Esophagus muscularis mucosa (tissue), 4 donors: ENCODE measurements at regions not wholly inside any gene's neighbourhood (a gene's known extent, or its start where the extent isn't known, plus 50 kb on each side); places are given as distances from the start of the nearest gene placed in this dataset.

Experiments used
- DNase-seq: peaks from one replicate; pipeline ENCODE4 v3.0.0-alpha.2; 2017; ENCODE audit errors: extremely low spot score
- H3K27ac ChIP-seq, 4 donors: fragments of 200-600 bp; sonication (generic); replicated peaks in 1 of 4; 1 replicate in 3 of 4; 2 replicates in 1 of 4; pipeline ENCODE4 v1.5.1; 2016 to 2019; ENCODE audit warnings: mild to moderate bottlenecking in 1 of 4
- H3K27me3 ChIP-seq, 4 donors: fragments of 200-600 bp; sonication (generic); one replicate each; pipeline versions ENCODE4 v1.5.1 to v1.6.0; 2016 to 2019
- H3K36me3 ChIP-seq, 4 donors: fragments of 200-600 bp; sonication (generic); one replicate each; pipeline ENCODE4 v1.5.1; 2016 to 2019
- H3K4me1 ChIP-seq, 4 donors: fragments of 200-600 bp; sonication (generic); one replicate each; pipeline ENCODE4 v1.5.1; 2016 to 2019
- H3K4me3 ChIP-seq, 4 donors: fragments of 200-600 bp; sonication (generic); 1 replicate in 2 of 4; 2 replicates in 2 of 4; pipeline ENCODE4 v1.5.1; 2016 to 2019; ENCODE audit warnings: mild to moderate bottlenecking in 4 of 4, moderate library complexity in 1 of 4
- H3K9me3 ChIP-seq, 4 donors: fragments of 200-600 bp; sonication (generic); 1 replicate in 3 of 4; 2 replicates in 1 of 4; pipeline ENCODE4 v1.5.1; 2016 to 2019
- EP300 ChIP-seq: sonication (generic); formaldehyde crosslinking; IDR thresholded peaks from one replicate; pipeline ENCODE4 v1.6.1; 2017; ENCODE audit warnings: antibody characterized with exemption
- POLR2A ChIP-seq: fragments of 450-650 bp; IDR thresholded peaks from one replicate; pipeline ENCODE4 v1.6.1; 2017; ENCODE audit warnings: antibody characterized with exemption, moderate library complexity, mild to moderate bottlenecking, low read depth
- POLR2AphosphoS5 ChIP-seq, 2 donors: sonication (generic); formaldehyde crosslinking; IDR thresholded peaks; one replicate each; pipeline ENCODE4 v1.6.1; 2017; ENCODE audit warnings: antibody characterized with exemption in 2 of 2
- WGBS: methylation state at CpG from one replicate; pipeline ENCODE4 v1.1.5; 2018; 5-methylcytosine and 5-hydroxymethylcytosine counted together
- intact Hi-C: fragments of 100-400 bp; cut with DNase I; formaldehyde crosslinking; loops from one replicate; pipeline ENCODE4 v1.15.1; 2023
- TF ChIP-seq, protein P1 (sequence below), 3 experiments: fragments of 200-600 bp in 2 of 3; fragments of 450-650 bp in 1 of 3; sonication (generic) in 2 of 3; IDR thresholded peaks; one replicate each; pipeline ENCODE4 v1.5.1; 2017 to 2019; ENCODE audit warnings: antibody characterized with exemption in 3 of 3, mild to moderate bottlenecking in 2 of 3, moderate library complexity in 1 of 3

DNA sequence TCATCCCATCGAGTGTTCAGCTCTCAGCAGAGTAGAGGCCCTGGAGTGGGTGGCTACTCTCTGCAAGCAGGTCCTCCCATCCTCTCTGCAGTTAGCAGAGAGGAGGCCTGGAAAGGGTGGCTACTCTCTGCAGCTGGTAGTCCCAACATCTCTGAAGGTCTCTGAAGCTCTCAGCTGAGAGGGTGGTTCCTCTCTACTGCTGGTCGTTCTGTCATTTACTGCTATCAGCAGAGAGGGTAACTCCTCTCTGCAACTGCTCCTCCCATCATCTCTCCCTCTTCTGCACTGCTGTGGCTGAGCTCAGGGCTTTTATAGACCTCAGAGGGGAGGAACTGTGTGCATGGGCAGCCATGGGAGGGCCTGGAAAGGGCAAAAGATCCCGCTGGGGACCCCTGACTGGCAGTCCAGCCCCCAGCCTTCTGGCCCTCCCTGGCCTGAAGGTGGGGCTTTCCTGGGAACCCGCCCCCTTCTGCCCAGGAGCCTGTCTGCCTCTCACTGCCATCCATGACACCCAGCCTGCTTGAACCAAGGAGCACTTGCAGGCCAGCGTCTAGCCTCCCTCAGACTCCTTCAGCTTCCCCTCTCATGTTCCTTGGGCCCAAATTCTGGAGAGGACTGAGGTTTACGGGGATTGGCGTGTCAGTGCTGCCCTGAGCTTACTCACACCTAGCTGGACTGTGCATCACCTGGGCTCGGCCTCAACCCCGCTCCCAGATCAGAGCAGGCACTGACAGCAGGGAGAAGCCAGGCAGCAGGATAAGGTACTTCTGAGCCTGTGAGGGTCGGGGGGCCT, 898.3 kb upstream of the NEGR1 start:
- H3K36me3 ChIP-seq = no peaks in the 10 kb centered on the region

DNA sequence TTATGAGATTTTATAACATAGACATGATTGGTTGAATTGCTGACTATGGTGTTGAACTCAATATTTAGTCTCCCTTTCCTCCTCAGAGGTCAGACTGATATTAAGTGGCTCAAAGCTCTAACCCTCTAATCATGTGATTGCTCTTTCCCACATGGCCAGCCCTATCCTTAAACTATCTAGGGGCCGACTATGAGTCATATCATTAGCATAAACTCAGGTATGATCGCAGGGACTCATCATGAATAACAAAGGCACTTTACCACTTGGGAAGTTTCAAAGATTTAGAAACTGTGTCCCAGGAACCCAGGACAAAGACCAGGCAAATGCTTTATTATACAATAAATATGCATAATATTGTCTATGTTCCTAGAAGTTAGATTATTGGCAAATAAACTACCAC, 894.6 kb upstream of the NEGR1 start:
- no peak for TF ChIP-seq POLR2AphosphoS5 (IDR thresholded peaks at IDR 0.05)
- TF ChIP-seq EP300 = no peak
- TF ChIP-seq, protein P1, sequence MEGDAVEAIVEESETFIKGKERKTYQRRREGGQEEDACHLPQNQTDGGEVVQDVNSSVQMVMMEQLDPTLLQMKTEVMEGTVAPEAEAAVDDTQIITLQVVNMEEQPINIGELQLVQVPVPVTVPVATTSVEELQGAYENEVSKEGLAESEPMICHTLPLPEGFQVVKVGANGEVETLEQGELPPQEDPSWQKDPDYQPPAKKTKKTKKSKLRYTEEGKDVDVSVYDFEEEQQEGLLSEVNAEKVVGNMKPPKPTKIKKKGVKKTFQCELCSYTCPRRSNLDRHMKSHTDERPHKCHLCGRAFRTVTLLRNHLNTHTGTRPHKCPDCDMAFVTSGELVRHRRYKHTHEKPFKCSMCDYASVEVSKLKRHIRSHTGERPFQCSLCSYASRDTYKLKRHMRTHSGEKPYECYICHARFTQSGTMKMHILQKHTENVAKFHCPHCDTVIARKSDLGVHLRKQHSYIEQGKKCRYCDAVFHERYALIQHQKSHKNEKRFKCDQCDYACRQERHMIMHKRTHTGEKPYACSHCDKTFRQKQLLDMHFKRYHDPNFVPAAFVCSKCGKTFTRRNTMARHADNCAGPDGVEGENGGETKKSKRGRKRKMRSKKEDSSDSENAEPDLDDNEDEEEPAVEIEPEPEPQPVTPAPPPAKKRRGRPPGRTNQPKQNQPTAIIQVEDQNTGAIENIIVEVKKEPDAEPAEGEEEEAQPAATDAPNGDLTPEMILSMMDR (IDR thresholded peaks at IDR 0.05) = no peak
- no peak for TF ChIP-seq POLR2A
- no peak overlapping the region for H3K27ac ChIP-seq
- WGBS = 84% methylated on average over 2 of the region's 2 CpGs
- no peaks in the 10 kb centered on the region for H3K9me3 ChIP-seq
- no peaks in the 10 kb centered on the region for H3K36me3 ChIP-seq
- intact Hi-C loops = no loop called here
- no peak for DNase-seq
- no peak overlapping the region for H3K4me3 ChIP-seq
- no peaks in the 10 kb centered on the region for H3K27me3 ChIP-seq
- peaks cover 0 to 12% (median 7%) of the 10 kb centered on the region in 4 donors for H3K4me1 ChIP-seq

More for the DNA sequence above, 898.3 kb upstream of the NEGR1 start:
- Histone ChIP-seq H3K27ac (no peak overlapping the region), H3K27me3 (no peaks in the 10 kb centered on the region), H3K4me1 (peaks cover 0 to 12% (median 7%) of the 10 kb centered on the region in 4 donors), H3K4me3 (no peak overlapping the region), H3K9me3 (no peaks in the 10 kb centered on the region)
- 73% methylated on average over 8 of the region's 10 CpGs for whole genome bisulfite sequencing
- DNase-seq = no peak
- intact Hi-C loops = no loop called here
- TF ChIP-seq, protein P1 (IDR thresholded peaks at IDR 0.05) = no peak
- TF ChIP-seq POLR2AphosphoS5 (IDR thresholded peaks at IDR 0.05) = no peak
- TF ChIP-seq POLR2A = no peak
- no peak for TF ChIP-seq EP300

DNA sequence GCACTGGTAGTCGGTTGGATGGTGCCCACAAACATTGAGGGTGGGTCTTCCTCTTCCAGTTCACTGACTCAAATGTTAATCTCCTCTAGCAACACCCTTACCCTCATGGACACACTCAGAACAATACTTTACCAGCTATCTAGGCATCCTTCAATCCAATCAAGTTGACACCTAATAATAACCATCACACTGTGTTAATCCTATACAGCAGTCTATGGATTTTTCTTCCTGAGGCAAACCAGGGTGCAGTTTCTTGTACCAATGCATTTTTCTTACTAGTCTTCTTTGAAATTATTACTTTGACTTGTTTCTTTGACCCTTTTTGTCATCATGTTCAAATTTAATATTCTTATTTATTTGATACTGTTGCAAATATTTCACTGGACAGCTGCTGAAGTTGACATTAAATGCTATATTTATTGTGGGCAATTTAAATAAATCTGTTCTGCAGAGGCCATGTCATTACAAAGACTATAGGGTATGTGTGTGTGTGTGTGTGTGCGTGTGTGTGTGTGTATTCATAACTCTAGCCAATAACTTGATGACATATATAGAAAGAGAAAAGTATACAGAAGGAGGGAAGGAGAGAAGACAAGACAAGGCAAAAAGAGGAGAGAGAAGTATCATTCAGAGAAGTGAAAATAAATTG, 884.8 kb upstream of the NEGR1 start:
- H3K9me3 ChIP-seq = no peaks in the 10 kb centered on the region
- intact Hi-C loops = no loop called here
- 80% methylated on average over 2 of the region's 2 CpGs for WGBS

DNA sequence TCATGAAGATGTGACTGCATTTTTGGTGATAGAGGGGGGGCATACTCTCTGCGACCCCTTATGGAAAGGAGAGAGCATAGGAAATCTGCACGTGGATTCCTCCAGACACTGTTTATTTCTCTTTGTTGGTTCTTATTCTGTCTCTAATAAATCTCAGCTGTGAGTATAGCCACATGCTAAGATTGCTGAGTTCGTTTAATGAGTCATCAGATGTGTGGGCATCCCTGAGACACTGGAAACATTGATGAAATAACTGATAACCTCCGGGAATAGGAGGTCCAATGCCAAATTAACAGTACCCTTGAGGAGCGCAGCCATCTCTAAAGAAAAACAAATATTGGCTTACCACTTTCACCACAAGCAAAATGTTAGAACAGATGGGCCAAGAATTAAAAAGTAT, 880.2 kb upstream of the NEGR1 start:
- intact Hi-C loops = no loop called here
- 48% methylated on average over 5 of the region's 5 CpGs for WGBS
- TF ChIP-seq POLR2AphosphoS5 (IDR thresholded peaks at IDR 0.05) (no peak), POLR2A (no peak), EP300 (no peak)
- TF ChIP-seq, protein P1 (IDR thresholded peaks at IDR 0.05) = no peak

More for the DNA sequence above, 884.8 kb upstream of the NEGR1 start:
- no peaks in the 10 kb centered on the region for H3K27me3 ChIP-seq
- DNase-seq = no peak
- H3K36me3 ChIP-seq = no peaks in the 10 kb centered on the region
- no peak overlapping the region for H3K27ac ChIP-seq
- no peak for TF ChIP-seq EP300
- TF ChIP-seq POLR2A = no peak
- TF ChIP-seq, protein P1 (IDR thresholded peaks at IDR 0.05) = no peak
- TF ChIP-seq POLR2AphosphoS5 (IDR thresholded peaks at IDR 0.05) = no peak
- H3K4me1 ChIP-seq = no peaks in the 10 kb centered on the region
- H3K4me3 ChIP-seq = no peak overlapping the region

More for the DNA sequence above, 880.2 kb upstream of the NEGR1 start:
- DNase-seq = no peak
- Histone ChIP-seq H3K36me3 (no peaks in the 10 kb centered on the region), H3K27me3 (no peaks in the 10 kb centered on the region), H3K9me3 (no peaks in the 10 kb centered on the region), H3K4me1 (no peaks in the 10 kb centered on the region), H3K27ac (no peak overlapping the region), H3K4me3 (no peak overlapping the region)
